HG02759 (cell line): ENCODE measurements at regions not wholly inside any gene's neighbourhood (a gene's known extent, or its start where the extent isn't known, plus 50 kb on each side); places are given as distances from the start of the nearest gene placed in this dataset.

ENCODE experiments used
- ATAC-seq: cut with Tn5 transposase; IDR thresholded peaks from one replicate; pipeline ENCODE4 v1.9.1; 2021; ENCODE audit warnings: mild to moderate bottlenecking, moderate library complexity; ENCODE audit not compliant: unreplicated experiment

DNA sequence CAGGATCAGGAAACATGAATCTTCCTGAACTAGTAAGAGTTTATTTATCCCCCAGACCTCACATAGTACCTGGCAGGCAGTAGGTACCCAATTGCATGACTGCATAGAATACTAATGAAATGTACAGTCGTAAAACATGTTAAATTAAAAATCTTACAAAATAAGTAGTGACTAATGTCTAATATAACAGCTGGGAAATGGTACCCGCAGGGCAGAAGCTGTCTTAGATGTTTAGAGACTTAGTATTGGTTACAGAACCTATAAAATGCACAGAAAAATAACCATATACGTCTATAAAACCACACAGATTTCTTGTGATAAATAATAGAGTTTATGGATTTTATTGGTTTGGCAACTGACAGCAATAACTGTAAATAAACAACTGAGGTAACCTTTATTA lies 139.1 kb upstream of the GMDS start:
- ATAC-seq: no peak

DNA sequence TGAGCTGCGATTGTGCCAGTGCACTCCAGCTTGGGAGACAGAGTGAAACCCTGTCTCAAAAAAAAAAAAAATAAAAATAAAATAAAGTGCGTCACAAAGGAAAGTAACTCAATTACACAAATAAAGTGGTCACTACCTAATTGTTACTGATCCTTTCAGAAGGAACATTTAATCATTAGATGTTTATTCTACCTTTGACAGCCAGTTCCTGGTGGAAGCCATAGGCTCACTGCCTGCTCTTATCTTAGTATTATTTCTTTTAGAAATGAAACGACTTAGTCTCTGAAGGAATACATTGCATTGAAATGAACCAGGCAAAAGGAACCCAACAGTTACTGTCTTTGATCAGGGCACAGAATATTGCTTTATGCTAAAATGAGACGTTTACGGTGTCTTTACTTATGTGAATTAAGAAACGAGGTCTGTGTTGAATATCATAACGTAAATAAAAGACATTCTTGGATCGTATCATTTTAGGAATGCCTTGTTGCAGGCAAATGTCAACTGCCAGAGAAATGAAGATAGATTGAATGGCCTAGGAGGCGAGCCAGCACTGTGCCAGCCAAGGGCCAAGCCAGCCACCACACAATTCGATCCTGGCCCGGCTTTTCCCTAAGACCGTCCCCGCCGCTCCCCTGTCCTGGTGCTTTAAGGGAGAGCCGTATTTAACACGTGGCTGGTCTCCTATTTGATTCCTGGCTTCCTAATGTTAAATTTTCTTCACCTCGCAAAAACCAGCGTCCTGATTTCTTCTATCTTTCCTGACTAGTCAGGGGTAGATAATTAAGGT lies 136.7 kb upstream of the GMDS start:
- ATAC-seq: no peak

DNA sequence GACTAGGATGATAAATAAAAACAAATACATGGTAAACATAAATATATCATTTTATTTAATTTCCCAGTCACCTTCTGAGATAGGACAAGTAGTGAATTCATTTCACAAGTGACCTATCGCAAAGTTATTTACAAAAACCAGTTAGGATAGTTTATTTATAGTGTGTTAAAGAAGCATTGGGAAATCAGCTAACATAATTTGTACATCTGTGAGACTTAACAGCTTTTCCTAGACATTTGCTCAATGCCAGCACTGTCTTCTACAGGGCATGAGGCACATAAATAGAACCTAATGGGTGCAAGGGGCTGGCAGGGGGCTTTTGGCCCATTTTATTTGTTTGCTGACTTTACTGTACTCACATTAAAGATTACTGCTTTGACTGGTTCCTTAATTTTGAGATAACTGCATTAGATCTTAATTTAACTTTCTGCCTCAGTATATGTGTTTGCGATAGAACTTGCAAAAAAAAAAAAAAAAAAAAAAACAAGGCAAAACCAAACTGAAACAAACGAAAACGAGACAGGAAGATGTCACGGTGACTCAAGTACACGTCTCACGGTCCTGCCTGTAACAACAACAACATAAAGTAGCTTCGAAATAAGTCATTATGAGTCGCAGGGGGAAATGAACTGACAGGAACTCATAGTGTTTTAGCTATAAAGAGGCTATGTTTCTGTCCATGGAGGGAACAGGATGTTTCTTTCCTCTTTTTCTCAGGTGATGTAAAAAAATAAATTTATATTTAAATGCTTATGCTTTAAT lies 133.7 kb upstream of the GMDS start:
- no peak for ATAC-seq

DNA sequence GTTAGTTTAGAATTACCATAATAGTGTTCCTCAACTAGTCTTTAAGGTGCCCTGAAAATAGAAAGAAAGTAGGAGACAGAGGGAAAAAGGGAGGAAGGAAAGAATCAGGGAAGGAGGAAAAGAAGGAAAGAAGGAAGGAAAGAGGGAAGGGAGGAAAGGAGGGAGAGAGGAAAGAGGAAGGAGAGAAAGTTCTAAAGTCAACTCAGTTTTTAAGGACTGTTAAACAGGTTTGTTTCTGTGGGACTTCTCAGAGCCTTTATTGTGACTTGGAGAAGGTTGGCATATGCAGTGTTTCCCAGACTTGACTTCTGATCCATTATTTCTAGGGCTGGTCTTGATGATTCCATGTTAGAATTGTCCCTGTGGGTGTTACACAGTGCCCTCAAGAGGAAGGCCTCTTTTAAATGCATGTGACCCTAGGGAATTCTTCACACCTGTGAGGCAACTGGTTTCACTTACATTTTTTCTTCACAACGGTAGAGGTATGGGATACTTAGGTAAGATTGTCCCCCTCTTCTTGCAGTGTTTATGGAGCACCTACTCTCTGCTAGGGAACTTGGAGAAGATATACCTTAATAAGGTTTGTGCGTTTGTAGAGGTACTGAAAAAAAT lies 132.7 kb upstream of the GMDS start:
- no peak for ATAC-seq

GRCh38 chr6:2376429-2377355 lies 131.3 kb upstream of the GMDS start:
- ATAC-seq: no peak

- no peak for ATAC-seq
Observed at GRCh38 chr6:2375443-2375842, 130.0 kb upstream of the GMDS start.

- no peak for ATAC-seq
Observed at GRCh38 chr6:2369606-2370005, 124.2 kb upstream of the GMDS start.

- ATAC-seq: no peak
Observed at GRCh38 chr6:2363211-2363610, 117.8 kb upstream of the GMDS start.

- ATAC-seq: no peak
Observed at GRCh38 chr6:2361195-2361594, 115.8 kb upstream of the GMDS start.

- no peak for ATAC-seq
Observed at GRCh38 chr6:2360716-2361115, 115.3 kb upstream of the GMDS start.

GRCh38 chr6:2360126-2360525 lies 114.7 kb upstream of the GMDS start:
- ATAC-seq: no peak

DNA sequence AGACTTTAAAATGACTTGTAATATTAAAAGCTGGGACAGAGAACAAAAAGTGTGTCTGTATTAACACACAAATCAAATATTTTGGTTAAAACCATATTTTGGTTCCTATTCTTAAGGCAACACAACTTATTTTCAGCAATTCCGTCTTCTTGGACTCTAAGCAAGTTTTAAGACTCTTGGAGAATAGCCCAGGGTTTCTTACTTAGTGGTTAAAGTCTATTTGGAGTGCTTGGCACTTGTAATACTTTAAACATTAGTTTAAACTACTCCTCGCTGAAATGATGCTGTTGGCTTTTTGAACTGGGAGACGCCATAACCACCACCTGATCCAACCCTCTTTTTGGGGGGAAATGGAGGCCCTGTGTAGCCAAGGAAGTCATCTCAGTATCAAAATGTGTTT lies 109.7 kb upstream of the GMDS start:
- ATAC-seq: no peak

- ATAC-seq: no peak
Observed at GRCh38 chr6:2354138-2354491, 108.7 kb upstream of the GMDS start.

DNA sequence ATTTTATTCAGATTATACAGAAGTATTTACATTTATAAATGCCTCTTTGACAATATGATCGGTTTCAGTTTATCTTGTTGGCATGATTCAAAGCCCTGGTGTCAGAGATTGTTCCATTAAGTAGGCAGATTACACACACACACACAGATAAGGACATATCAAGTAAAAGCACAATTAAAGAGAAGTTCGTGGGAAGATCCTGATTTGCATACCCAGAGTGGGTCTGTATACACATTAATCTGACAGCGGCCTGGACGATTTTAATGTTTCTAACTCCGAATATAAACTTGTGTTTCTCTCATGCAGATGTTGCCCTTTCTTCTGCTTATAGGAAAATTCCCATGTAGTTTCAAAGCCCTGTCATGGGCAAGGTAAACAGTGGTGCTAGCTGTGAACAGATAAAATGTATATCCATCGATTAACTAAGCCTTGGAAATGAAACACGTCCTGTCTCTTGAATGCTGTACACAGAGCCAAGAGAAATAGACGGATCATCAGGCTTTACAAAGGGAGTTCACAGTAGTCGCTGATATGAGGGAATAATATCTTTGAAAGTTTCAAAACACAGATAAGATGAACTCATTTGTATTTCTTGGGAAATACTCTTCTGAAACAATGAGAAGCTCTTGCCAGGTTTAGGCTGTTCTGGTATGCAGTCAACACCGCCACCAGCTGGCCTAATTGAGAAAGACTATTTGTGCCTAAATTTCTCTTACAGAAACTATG lies 108.2 kb upstream of the GMDS start:
- ATAC-seq: no peak

DNA sequence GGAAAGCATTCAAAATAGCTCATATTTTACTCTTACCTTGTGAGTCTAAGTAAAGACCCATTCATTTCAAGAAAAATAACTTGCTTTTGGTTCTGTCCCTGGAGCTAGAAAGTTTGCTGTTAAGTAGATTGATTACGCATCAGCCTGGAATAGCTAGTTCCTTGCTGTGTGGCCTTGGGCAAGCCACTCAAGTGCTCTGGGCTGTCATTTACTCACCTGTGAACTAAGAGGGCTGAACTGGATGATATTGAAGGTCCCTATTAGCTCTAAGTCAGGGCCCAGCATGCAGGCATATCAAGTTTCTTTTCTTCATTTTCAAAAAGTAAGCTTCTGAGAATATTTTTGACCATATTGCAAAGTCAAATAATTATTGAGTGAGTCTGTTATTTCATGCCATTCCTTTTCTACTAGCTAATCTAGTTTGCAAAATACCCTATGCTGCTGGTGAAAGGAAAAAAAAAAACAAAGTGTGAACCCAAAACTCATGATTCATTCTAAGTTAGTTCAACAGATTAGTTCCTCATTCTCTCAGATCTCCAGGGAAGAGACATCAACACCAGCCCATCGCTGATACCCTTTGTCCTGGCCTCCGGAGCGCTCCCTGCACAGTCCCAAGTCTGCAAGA lies 106.5 kb upstream of the GMDS start:
- no peak for ATAC-seq

DNA sequence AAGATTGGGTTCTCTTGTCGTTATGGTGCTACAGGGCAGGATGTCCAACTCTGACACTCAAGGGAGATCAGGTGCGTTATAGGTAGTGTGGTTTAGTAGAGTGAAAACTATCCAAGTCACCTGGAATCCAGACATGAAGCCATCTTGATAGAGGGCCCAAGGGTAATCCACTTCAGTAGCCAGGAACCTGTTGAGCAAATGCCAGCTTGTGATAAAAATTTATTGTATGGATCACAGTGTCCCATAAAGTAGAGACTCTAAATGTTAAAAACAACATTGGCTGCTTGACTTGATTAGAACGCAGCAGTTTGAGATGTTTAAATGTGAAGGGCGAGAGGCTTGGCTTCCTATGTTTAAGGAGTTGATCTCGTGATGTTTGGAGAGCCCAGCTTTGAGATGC lies 105.7 kb upstream of the GMDS start:
- ATAC-seq: no peak

DNA sequence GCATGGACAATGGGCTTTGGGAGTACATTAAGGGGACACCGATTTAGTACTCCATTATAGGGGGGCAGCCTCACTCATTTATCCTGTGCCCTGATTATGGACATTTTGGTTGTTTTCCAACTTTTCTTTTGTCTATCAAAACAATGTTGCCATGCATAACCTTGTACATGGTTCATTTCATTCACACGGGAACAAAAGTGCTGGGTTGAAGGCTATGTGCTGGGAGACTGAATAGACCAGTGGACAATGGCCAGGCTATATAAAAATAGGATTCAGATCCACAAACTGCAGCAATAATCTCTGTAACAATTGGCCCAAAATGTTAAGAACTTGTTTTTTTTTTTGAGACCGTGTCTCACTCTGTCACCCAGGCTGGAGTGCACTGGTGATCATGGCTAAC lies 100.7 kb upstream of the GMDS start:
- no peak for ATAC-seq

GRCh38 chr6:2344319-2344905 lies 99.0 kb upstream of the GMDS start:
- ATAC-seq: no peak

DNA sequence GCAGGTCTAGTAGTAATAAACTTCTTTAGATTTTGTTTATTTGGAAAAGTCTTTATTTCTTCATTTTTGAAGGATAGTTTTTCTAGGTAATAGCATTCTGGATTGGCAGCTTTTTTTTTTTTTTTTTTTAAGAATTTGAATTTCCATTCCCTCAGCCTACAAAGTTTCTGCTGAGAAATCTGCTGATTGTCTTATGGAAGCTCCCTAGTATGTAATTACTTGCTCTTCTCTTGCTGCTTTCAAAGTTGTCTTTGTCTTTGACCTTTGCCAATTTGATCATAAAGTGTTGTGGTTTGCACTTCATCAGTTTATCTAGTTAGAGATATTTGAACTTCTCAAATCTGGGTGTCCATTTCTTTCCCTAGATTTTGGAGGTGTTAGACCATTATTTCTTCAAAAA lies 82.2 kb upstream of the GMDS start:
- no peak for ATAC-seq
